ENCODE measurements at regions not wholly inside any gene's neighbourhood (a gene's known extent, or its start where the extent isn't known, plus 50 kb on each side); places are given as distances from the start of the nearest gene placed in this dataset.
A peak's percentile ranks its signal among the peaks of the same experiment; 100 is the strongest.

DNA sequence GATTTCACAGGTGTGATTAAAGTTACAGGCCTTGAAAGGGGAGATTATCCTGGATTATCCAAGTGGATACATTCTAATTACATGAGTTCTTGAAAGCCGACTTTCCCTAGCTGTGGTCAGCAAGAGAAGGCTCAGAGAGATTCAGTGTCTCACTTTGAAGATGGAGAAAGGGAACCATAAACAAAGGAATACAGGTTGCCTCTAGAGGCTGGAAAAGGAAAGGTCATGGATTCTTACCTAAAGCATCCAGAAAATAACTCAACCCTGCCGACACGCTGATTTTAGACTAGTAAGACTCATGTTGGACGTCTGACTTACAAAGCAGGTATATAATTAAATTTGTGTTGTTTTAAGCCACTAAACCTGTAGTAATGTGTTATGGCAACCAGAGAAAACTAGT lies 1095.7 kb upstream of the ZEB2 start:
- 91% methylated on average over 4 of the region's 4 CpGs for WGBS

GRCh38 chr2:145609951-145610350 lies 1090.0 kb upstream of the ZEB2 start:
- ATAC-seq (no peak), DNase-seq (no peak)
- no peaks in the 10 kb centered on the region for H3K4me1 ChIP-seq (ENCODE audit: control insufficient read depth, insufficient read depth, low read length)
- H3K27me3 ChIP-seq (ENCODE audit: control insufficient read depth, insufficient read depth): no peaks in the 10 kb centered on the region
- no peak overlapping the region for H3K4me3 ChIP-seq (ENCODE audit: low read length)
- H3K9me3 ChIP-seq (ENCODE audit: control insufficient read depth, low read length): no peaks in the 10 kb centered on the region
- no peak overlapping the region for H3K27ac ChIP-seq (ENCODE audit: low read length)
- intact Hi-C loops (cut with DNase I): no loop called here
- WGBS: 88% methylated on average over 3 of the region's 3 CpGs

More for the DNA sequence above, 1095.7 kb upstream of the ZEB2 start:
- ATAC-seq: no peak
- Histone ChIP-seq H3K27me3 (ENCODE audit: control insufficient read depth, insufficient read depth) (no peaks in the 10 kb centered on the region), H3K4me3 (ENCODE audit: low read length) (no peak overlapping the region), H3K9me3 (ENCODE audit: control insufficient read depth, low read length) (no peaks in the 10 kb centered on the region), H3K4me1 (ENCODE audit: control insufficient read depth, insufficient read depth, low read length) (no peaks in the 10 kb centered on the region), H3K27ac (ENCODE audit: low read length) (no peak overlapping the region)
- intact Hi-C loops (cut with DNase I): no loop called here
- no peak for DNase-seq

- no peak overlapping the region for H3K4me3 ChIP-seq (ENCODE audit: low read length)
- H3K9me3 ChIP-seq (ENCODE audit: control insufficient read depth, low read length): no peaks in the 10 kb centered on the region
- H3K4me1 ChIP-seq (ENCODE audit: control insufficient read depth, insufficient read depth, low read length): no peaks in the 10 kb centered on the region
- 41% methylated on average over 1 of the region's 1 CpG for WGBS
- DNase-seq (no peak), ATAC-seq (no peak)
- intact Hi-C loops (cut with DNase I): no loop called here
- no peak overlapping the region for H3K27ac ChIP-seq (ENCODE audit: low read length)
- no peaks in the 10 kb centered on the region for H3K27me3 ChIP-seq (ENCODE audit: control insufficient read depth, insufficient read depth)
Measured at GRCh38 chr2:145601361-145601925, 1081.5 kb upstream of the ZEB2 start.

DNA sequence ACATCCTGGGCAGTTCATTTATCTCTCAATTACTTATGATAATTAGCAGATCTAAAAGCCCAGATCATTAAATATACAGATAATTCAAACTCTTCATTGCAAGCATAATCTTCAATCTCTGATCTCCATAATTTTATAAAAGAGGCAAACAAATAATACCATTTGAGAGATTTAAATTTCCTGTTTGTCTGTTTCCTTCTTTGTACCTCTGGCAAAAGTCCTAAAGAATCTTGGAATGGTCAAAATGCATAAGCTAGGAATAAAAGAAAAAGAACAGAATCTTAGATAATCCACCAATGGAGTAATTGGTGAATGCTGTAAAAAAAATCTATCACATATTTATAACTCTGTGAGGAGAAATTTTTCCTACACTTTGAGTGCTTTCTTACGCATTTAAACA lies 1080.9 kb upstream of the ZEB2 start:
- Histone ChIP-seq H3K27me3 (ENCODE audit: control insufficient read depth, insufficient read depth) (no peaks in the 10 kb centered on the region), H3K4me1 (ENCODE audit: control insufficient read depth, insufficient read depth, low read length) (no peaks in the 10 kb centered on the region), H3K27ac (ENCODE audit: low read length) (no peak overlapping the region), H3K9me3 (ENCODE audit: control insufficient read depth, low read length) (no peaks in the 10 kb centered on the region), H3K4me3 (ENCODE audit: low read length) (no peak overlapping the region)
- DNase-seq (no peak), ATAC-seq (no peak)
- 95% methylated on average over 1 of the region's 1 CpG for WGBS
- intact Hi-C loops (cut with DNase I): no loop called here

- intact Hi-C loops (cut with DNase I): no loop called here
Measured at GRCh38 chr2:145599756-145600155, 1079.8 kb upstream of the ZEB2 start.

GRCh38 chr2:145598434-145598833 lies 1078.5 kb upstream of the ZEB2 start:
- no peak overlapping the region for H3K4me3 ChIP-seq (ENCODE audit: low read length)
- no peak overlapping the region for H3K27ac ChIP-seq (ENCODE audit: low read length)
- H3K9me3 ChIP-seq (ENCODE audit: control insufficient read depth, low read length): no peaks in the 10 kb centered on the region
- ATAC-seq: no peak
- 78% methylated on average over 4 of the region's 4 CpGs for WGBS
- intact Hi-C loops (cut with DNase I): no loop called here
- no peaks in the 10 kb centered on the region for H3K4me1 ChIP-seq (ENCODE audit: control insufficient read depth, insufficient read depth, low read length)
- H3K27me3 ChIP-seq (ENCODE audit: control insufficient read depth, insufficient read depth): no peaks in the 10 kb centered on the region
- no peak for DNase-seq

More at GRCh38 chr2:145599756-145600155, 1079.8 kb upstream of the ZEB2 start:
- no peak for ATAC-seq
- no peak overlapping the region for H3K4me3 ChIP-seq (ENCODE audit: low read length)
- H3K4me1 ChIP-seq (ENCODE audit: control insufficient read depth, insufficient read depth, low read length): no peaks in the 10 kb centered on the region
- no peaks in the 10 kb centered on the region for H3K9me3 ChIP-seq (ENCODE audit: control insufficient read depth, low read length)
- H3K27me3 ChIP-seq (ENCODE audit: control insufficient read depth, insufficient read depth): no peaks in the 10 kb centered on the region
- no peak overlapping the region for H3K27ac ChIP-seq (ENCODE audit: low read length)
- DNase-seq: no peak

GRCh38 chr2:145597809-145598208 lies 1077.9 kb upstream of the ZEB2 start:
- no peak overlapping the region for H3K4me3 ChIP-seq (ENCODE audit: low read length)
- H3K9me3 ChIP-seq (ENCODE audit: control insufficient read depth, low read length): no peaks in the 10 kb centered on the region
- ATAC-seq: no peak
- H3K4me1 ChIP-seq (ENCODE audit: control insufficient read depth, insufficient read depth, low read length): no peaks in the 10 kb centered on the region
- no peak for DNase-seq
- intact Hi-C loops (cut with DNase I): no loop called here
- H3K27me3 ChIP-seq (ENCODE audit: control insufficient read depth, insufficient read depth): no peaks in the 10 kb centered on the region
- no peak overlapping the region for H3K27ac ChIP-seq (ENCODE audit: low read length)

DNA sequence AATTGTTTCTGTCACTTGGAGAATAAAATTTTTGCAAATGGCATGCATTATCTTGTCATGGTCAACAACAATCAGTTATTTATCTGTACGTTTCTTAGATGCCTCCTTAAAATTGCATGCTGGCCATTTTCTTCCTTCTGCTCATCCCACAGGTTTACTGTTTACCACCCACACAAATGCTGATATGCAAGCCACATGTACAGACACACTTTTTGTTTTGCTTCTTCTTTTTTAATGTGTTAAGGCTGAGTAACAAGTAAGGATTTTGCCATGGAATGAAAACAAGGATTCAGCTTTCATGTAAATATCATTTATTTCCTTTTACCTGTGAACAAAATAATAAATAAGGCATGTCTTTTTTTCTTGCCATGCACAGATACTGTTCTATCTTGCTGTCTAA lies 1077.1 kb upstream of the ZEB2 start:
- Histone ChIP-seq H3K27me3 (ENCODE audit: control insufficient read depth, insufficient read depth) (no peaks in the 10 kb centered on the region), H3K4me3 (ENCODE audit: low read length) (no peak overlapping the region), H3K9me3 (ENCODE audit: control insufficient read depth, low read length) (no peaks in the 10 kb centered on the region), H3K27ac (ENCODE audit: low read length) (no peak overlapping the region), H3K4me1 (ENCODE audit: control insufficient read depth, insufficient read depth, low read length) (no peaks in the 10 kb centered on the region)
- intact Hi-C loops (cut with DNase I): no loop called here
- DNase-seq (no peak), ATAC-seq (no peak)
- 52% methylated on average over 1 of the region's 1 CpG for WGBS

DNA sequence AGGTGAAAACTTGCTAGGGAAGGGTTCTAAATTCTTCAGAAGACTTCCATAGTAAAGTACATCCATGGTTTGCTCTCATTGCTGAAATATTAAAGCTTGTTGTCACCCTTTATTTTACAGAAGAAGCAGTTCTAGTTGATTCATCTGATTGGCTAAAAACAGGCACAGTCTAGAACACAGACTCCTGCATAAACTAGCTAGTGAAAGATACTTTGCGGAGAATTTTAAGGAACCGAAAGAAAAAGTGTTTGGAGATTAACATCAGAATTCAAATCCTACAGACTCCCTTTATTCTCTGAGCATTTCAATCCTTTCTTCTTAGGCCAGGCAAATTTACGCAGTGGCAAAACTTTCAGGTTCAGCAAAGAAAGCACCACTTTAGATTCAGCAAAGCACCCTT lies 1076.5 kb upstream of the ZEB2 start:
- no peaks in the 10 kb centered on the region for H3K9me3 ChIP-seq (ENCODE audit: control insufficient read depth, low read length)
- 87% methylated on average over 3 of the region's 3 CpGs for WGBS
- no peaks in the 10 kb centered on the region for H3K4me1 ChIP-seq (ENCODE audit: control insufficient read depth, insufficient read depth, low read length)
- H3K27me3 ChIP-seq (ENCODE audit: control insufficient read depth, insufficient read depth): no peaks in the 10 kb centered on the region
- no peak overlapping the region for H3K4me3 ChIP-seq (ENCODE audit: low read length)
- no peak overlapping the region for H3K27ac ChIP-seq (ENCODE audit: low read length)
- ATAC-seq (no peak), DNase-seq (no peak)
- intact Hi-C loops (cut with DNase I): no loop called here

GRCh38 chr2:145595296-145595695 lies 1075.4 kb upstream of the ZEB2 start:
- ATAC-seq (no peak), DNase-seq (no peak)
- H3K4me1 ChIP-seq (ENCODE audit: control insufficient read depth, insufficient read depth, low read length): no peaks in the 10 kb centered on the region
- 88% methylated on average over 3 of the region's 3 CpGs for WGBS
- H3K27me3 ChIP-seq (ENCODE audit: control insufficient read depth, insufficient read depth): no peaks in the 10 kb centered on the region
- no peaks in the 10 kb centered on the region for H3K9me3 ChIP-seq (ENCODE audit: control insufficient read depth, low read length)
- intact Hi-C loops (cut with DNase I): no loop called here
- no peak overlapping the region for H3K4me3 ChIP-seq (ENCODE audit: low read length)
- no peak overlapping the region for H3K27ac ChIP-seq (ENCODE audit: low read length)

GRCh38 chr2:145593991-145594614 lies 1074.2 kb upstream of the ZEB2 start:
- intact Hi-C loops (cut with DNase I): no loop called here
- DNase-seq (no peak), ATAC-seq (peak in 1 of 2 donors; percentile 36)

GRCh38 chr2:145593280-145593679 lies 1073.4 kb upstream of the ZEB2 start:
- ATAC-seq (no peak), DNase-seq (no peak)
- Histone ChIP-seq H3K27ac (ENCODE audit: low read length) (no peak overlapping the region), H3K4me1 (ENCODE audit: control insufficient read depth, insufficient read depth, low read length) (no peaks in the 10 kb centered on the region), H3K9me3 (ENCODE audit: control insufficient read depth, low read length) (no peaks in the 10 kb centered on the region), H3K4me3 (ENCODE audit: low read length) (no peak overlapping the region), H3K27me3 (ENCODE audit: control insufficient read depth, insufficient read depth) (no peaks in the 10 kb centered on the region)
- intact Hi-C loops (cut with DNase I): no loop called here
- 75% methylated on average over 1 of the region's 1 CpG for WGBS

More at GRCh38 chr2:145593991-145594614, 1074.2 kb upstream of the ZEB2 start:
- Histone ChIP-seq H3K9me3 (ENCODE audit: control insufficient read depth, low read length) (no peaks in the 10 kb centered on the region), H3K4me1 (ENCODE audit: control insufficient read depth, insufficient read depth, low read length) (no peaks in the 10 kb centered on the region), H3K27me3 (ENCODE audit: control insufficient read depth, insufficient read depth) (no peaks in the 10 kb centered on the region), H3K27ac (ENCODE audit: low read length) (no peak overlapping the region), H3K4me3 (ENCODE audit: low read length) (no peak overlapping the region)
- 73% methylated on average over 2 of the region's 2 CpGs for WGBS
